CD4-positive, alpha-beta T cell treated with Interleukin-17A for 4 hours (primary cell): ENCODE measurements at regions not wholly inside any gene's neighbourhood (a gene's known extent, or its start where the extent isn't known, plus 50 kb on each side); places are given as distances from the start of the nearest gene placed in this dataset.
"Not testable (repeated sequence)": the region's sequence is repeated elsewhere in the genome, so short reads cannot be mapped to it uniquely, and the experiment has no call there.

Experiments
- DNase-seq: peaks from one replicate; pipeline ENCODE4 v3.0.0-alpha.2; 2020; ENCODE audit warnings: mixed read lengths

DNA sequence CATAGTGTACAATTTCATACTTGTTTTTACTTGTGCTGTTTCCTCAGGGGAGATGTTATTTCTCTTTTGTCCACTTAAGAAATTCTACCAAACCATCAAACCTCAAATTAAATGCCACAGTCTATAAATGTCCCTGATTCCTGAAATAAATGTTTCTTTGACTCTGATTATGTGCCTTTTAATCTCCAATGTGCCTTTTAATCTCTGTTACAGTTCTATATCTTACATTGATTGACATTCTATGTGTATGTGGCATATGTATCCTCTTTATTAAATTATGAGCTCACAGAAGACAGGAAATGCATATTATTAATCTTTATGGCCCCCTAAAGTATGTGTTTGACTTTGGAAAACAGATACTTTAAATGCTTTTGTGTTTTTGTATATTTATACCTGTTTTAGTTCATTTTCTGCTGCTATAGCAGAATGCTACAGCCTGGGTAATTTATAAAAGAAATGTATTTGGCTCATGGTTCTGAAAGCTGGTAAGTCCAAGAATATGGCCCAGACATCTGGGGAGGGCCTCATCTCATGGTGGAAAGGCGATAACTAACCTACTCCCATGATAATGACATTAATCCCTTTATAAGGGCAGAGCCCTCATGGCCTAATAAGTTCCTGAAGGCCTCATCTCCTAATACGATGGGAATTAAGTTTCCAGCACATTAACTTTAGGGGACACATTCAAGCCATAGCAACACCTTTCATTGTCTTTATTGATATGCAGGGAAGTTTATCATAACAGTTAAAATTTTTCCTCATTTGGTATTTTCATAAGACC lies 403.9 kb downstream of the LIG4 start:
- no peak for DNase-seq

DNA sequence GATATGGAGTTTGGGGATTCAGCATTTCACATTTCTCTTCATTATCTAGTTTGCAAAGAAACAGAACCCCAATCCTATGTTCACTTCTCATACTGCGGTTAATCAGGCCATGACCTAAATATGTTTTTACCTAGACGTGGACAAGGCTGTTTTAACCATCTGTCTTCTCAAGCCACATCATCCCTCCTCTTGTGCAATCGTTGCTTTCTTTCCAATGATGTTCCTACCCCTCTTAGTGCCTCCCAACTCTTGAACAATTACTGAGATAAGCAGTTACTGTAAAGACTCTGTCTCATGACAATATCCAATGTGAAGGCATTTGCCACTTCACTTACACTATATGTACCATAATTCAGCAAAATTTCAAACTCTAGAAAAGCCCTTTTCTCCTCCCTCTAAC lies 406.2 kb downstream of the LIG4 start:
- DNase-seq = no peak

DNA sequence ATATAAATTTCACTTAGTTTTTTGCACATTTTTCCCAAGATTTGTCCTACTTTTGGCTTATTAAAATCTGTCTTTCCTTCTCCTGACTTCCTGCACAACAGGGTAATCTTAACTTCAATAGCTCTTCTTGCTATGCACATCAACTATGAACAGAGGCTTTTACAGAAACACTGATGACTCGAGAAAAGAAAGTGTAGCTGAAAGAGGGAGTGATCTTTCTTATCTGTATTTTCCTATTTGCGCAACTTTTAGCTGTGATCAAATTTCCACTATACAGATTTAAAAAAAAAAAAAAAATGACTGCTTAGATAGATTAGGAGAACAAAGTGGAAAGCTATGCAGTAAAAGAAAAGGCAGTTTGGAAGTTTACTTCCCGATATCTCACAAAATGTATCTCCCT lies 406.9 kb downstream of the LIG4 start:
- no peak for DNase-seq

DNA sequence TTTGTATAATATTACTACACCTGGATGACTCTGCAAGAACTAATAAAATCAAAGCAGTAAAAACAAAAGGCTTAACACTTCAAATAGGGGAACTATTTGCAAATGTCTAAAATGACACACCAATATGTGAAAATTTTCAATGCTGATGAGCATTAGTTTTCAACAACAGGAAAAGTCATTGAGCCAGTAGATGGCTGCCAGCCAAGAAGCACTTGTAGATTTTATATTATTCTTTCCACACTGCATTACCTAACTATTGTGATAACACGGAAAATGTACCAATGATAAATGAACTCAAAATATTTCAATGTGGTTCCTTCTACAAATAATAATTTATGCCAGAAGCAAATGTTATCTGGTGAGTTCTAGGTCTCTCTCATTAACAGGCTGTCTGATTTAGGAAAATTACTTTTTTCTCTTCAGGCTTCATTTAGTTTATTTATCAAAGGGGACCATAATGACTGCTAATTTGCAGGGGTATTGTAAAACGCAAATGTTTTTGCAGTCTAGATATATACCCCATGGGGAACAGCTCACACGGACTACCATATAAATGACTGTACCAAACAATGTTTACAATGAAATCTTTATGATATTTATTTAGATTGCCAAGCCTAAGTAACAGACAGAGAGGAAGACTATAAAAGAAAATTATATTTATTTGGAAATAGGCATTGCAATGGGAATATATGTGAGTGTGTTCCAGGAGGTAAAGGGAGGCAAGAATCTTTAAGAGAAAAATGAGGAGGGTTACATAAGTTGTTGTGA lies 407.8 kb downstream of the LIG4 start:
- DNase-seq = no peak

DNA sequence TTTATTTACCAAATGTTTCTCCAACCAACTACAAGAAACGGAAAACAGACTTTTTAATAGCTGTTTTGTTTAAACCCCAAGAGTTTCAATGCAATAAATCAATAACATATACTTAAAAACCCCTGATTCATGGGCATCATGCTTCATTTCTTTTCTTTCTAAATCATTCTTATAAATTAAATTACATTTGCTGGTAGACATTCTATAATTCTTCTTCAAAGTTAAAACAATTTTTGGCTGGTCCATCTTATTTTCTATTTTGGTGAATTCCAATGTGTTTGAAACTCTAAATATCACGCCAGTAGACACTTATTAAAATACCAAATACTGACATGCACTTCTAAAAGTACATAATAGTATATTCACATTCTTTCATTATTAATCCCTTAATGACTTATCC lies 408.6 kb downstream of the LIG4 start:
- no peak for DNase-seq

DNA sequence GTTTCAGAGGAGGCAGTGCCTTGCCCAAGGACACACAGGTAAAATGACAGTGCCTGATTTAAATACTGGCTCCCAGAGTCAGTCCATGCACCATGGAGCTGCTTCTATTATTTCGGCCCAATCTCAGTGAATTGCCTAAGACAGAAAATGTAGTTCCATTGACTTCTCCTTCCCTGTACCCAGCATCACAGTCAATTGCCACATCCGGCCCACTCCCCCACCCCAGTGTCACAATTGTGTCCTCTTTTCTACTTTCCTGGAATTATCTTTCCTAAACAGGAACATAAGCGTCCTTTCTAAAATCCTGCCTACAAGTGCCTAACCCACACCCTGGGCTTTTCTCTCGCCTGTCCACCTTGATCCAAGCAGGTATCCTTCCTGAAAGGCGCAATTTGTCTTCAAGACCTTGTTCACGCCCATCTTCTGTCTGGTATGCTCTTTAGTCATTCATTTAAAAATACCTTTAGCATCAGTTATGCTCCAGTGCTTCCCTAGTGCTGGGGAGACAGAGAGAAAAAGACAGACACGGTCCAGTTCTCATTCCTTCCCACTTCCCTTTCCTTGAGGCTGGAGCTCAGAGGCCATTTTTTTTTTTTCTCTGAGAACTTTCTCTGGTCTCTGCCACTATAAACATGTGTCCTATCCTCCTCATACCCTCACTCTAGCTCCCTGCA lies 411.4 kb downstream of the LIG4 start:
- no peak for DNase-seq

DNA sequence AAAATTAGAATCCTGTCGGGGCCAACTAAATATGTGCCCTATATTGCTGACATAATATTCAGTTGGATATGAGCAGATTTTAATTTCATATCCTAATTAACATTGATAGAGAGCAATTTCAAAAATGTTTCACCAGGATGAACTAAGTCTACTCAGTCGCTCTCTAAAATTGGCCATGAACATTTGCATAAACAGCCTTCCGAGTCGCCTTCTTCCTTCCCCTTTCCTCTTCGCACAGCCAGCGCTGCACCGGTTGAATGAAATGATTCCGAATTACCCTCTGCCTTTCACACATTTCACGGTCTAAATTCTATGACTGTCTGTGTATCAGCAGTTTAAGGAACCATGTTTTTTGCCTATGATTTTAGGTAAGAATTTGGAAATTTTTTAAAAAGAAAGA lies 413.7 kb downstream of the LIG4 start:
- no peak for DNase-seq

DNA sequence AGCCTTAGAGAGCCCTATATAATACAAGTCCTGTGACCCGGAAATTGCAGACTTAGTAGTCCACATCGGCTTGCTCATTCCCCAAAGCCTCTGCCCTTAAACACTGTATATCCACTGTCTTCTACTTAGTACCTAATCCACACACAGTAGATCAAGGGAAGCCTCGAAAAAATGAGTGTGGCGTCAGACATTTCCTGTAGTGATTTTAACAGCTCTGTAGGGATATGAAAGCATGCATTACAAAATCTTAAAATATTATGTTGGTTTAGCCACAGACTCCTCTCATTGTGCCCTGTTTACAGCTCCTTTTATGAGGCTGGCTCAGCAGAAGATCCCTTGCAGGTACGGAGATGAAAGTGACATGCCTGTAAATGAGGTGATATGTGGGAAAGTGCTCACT lies 416.3 kb downstream of the LIG4 start:
- no peak for DNase-seq

DNA sequence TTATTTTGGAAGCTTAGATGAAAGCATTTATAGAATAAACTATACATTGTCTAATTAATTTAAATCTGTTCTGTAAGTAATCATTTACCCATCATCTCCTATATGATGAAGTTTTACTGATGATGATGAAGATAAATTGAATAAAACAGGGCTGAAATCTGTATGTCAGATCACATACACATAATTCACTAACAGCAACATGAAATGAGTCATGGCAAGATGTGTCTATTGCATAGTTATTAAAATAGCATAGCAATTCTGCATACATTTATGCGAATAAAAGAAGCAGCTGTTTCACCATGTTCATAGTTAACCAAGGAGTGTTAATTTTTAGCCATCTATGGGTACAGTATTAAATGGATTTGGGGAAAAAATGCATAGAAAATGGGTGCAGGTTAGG lies 424.9 kb downstream of the LIG4 start:
- DNase-seq = no peak

DNA sequence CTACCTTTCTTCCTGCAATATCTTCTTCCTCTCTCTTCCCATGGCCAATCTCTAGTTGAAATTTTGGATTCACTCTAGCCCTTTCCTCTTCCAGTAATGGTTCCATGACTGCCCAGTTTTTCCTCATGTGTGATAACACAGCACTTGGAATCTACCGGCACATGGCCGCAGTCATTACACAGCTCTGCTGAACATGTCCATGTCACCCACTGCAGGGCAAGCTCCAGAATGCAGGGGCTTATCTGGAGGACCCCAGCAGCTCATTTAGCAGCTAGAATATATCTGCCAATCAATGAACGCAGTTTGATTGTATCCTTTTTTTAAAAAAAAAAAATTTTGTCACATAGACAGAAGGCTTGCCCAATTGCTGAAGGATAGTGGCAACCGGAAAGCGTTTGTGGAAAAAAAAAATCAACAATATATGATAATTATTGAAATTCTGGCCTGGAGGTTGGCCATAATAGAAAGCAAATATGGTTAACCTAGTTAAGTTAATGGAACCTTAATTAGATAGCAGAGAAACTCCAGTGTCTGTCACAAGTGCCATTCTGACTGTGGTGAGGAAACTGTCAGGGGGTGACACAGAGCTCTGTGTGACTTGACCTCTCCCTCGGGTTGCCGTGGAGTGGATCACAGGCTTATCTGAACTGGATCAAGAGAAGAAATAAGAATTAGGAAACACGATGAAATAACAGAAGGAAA lies 426.7 kb downstream of the LIG4 start:
- DNase-seq = no peak

DNA sequence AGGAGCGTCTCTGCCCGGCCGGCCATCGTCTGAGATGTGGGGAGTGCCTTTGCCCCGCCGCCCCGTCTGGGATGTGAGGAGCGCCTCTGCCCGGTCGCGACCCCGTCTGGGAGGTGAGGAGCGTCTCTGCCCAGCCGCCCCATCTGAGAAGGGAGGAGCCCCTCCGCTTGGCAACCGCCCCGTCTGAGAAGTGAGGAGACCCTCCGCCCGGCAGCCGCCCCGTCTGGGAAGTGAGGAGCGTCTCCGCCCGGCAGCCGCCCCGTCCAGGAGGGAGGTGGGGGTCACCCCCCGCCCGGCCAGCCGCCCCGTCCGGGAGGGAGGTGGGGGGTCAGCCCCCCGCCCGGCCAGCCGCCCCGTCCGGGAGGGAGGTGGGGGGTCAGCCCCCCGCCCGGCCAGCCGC lies 432.7 kb downstream of the LIG4 start:
- DNase-seq = not testable (repeated sequence)

DNA sequence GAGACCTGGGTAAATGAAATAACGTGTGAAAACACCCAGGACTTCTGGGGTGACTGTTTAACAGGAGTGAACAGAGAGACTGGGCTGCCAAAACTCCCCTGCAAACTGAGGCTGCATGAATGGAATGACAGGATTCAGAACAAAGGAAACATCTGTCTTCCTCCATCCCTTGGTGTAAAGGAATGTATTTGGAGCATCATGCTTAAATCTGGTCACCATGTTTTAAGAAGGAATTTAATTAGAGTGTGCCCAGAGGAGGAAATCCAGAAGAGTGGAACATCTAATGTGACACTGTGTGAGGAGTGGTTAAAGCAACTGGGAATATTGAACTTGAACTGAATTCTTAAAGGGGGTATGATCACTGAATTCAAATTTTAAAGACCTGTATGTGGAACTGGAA lies 437.2 kb downstream of the LIG4 start:
- no peak for DNase-seq

DNA sequence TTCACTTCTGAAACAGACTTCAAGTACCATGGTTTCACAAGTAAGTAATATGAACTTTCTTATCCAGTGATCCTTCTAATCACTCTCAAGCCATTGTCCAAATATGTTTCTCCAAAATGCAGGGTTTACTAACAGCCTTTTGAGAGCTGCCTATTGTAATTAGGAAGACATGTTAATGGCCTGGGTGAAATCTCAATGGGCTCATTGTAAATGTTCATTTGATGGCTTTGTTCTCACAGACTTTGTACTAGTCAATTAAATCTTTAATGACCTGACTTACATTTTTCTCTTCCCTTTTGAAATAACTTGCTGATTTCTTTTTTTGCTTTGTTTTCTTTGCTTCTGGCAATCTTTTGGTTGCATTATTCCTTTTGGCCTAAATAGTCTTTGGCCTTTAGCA lies 444.8 kb downstream of the LIG4 start:
- DNase-seq = no peak

DNA sequence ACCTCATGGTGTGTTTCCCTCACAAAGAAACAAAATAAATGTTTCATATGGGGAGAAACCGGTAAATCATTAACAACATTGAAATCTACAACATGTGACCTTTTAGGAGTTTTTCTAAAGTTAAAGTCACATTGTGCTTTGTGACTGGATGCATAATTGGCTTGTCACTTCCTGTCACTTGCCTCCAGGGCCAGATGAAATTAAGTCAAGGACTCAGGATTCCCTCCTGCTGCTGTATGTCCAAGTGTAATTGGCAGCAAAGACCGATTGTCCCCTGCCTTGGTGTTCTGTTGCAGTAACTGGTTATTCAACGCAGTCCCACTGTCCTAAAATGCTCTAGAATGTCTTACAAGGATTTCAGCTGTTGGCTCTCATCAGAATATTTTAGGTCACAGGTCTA lies 448.2 kb downstream of the LIG4 start:
- DNase-seq = no peak

DNA sequence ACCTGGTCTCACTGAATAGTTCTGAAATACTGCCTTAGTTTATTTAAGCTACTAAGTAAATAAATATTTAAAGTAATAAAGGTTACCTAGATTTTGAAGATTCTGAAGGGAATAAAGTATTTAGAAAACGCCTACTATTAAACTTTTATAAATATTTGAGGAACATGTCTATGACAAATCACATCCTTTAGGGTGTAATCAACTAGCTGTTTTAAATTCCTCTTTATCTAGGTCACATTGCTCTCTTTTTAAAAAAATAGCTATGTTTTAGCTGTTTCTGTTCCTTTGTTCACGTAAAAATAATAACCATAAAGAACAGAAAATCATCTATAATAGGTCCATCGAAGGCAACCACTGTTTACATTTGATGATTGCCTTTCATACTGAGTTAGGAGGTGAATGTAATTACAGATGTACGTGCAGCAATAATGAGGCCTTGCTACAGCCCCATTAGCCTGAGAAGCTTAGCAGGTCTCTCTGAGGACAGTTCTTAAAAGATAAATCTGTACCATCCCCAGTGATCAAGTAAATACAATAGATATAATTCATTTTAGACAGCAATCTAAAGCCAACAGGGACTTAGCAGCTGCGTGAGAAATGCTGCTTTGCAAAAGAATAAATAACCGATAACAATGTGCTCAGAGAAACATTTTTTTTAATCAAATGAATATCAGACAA lies 449.5 kb downstream of the LIG4 start:
- DNase-seq = no peak

DNA sequence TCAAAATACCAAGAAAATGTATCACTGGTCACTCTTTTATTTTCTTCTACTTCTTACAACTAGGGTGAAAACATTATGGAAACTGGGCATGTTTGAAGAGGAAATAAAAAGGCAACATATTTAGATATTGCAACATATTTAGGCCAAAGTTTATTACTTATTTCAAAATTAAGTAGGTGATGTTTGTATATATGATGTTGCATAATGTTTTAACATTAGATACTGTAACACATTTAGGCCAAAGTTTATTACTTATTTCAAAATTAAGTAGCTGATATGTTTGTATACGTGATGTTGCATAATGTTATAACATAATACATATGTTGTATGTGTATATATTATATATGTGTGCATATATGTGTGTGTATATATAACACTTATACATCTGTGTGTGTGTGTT lies 451.3 kb downstream of the LIG4 start:
- no peak for DNase-seq

DNA sequence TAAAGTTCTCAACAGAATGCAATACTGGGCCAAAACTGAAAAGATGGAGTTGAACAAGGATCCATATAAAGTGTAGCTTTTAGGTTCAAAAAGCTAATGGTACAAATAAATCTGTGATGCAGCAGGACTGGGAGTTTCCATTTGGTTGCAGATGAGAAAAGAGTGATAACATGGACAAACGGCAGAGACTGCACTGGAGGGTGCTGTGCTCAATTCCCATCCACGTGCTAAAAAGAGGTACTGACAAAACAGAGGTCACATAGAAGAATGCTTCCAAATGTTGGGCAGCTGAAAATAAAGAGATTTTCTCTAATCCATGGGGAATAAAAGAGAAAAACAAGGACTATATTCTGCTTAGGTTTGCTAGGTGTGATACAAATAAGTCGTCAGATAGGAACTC lies 461.6 kb downstream of the LIG4 start:
- no peak for DNase-seq

DNA sequence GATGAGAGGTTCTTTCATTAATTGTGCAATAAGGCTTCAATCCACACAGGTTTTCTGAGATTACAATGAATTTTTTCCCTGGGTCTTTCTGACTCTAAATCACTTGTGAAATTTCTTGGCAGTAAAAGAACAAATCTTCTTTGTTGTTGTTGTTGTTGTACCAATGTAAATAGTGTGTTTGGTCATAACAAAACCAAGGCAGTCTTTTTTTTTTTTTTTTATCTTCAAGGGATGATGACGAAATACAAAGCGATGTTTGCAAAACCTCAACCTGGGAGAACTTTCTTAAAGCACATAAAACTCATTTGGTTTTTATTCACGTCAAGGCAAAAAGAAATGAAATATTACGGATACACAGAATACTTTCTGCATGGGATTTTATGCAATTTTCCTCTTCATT lies 462.0 kb downstream of the LIG4 start:
- no peak for DNase-seq

DNA sequence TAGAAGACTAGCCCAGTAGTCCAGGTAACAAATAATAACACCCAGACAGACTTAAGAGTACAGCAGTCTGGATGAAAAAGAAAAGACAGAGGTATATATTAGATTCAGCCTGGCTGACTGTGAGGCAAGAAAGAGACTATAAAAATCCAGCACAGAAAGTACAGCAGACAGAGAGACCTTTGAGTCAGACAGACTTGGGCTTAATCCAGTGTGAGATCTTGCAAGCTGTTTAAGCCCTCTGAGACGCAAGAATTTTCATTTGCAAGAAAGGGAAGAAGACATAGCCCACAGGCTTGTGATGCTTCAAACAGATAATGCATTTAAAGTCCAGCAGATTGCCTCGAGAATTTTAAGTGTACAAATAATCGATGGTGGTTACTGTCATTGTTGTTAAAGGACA lies 471.4 kb downstream of the LIG4 start:
- DNase-seq = no peak

DNA sequence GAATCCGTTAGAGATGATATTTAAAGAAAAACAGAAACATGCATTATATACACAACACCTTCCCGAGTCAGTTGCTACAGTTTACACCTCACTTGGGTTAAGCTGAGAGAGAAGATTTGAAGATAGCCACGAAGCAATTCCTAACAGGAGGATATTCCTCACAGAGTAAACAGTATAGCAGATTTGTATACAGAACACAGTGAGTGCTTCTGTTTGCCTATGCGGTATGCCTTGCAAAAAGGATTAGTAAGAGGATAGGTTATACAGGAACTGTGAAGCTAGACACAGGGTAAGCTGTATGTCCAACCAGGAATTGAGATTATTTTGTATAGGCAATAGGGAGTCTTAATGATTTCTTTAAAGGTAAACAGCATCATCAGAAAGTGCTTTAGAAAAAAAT lies 471.8 kb downstream of the LIG4 start:
- DNase-seq = no peak

DNA sequence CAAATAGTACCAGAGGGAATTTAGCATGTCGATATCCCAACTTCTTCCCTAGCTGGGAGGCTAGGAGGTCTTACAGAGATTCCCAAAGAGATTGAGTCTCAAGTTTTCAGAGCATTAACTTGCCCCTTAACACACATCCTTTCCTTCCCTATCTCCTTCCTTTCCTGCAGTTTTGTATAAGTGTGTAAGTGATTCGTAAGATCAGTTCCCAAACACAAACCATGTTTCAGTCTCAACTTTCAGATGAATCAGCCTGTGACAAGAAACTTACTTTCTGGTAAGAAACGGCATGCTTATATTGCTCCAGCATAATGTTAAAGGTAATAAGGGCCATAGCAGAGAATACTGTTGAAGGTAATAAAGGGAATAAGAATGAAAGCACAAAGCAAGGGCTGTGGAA lies 472.2 kb downstream of the LIG4 start:
- no peak for DNase-seq

DNA sequence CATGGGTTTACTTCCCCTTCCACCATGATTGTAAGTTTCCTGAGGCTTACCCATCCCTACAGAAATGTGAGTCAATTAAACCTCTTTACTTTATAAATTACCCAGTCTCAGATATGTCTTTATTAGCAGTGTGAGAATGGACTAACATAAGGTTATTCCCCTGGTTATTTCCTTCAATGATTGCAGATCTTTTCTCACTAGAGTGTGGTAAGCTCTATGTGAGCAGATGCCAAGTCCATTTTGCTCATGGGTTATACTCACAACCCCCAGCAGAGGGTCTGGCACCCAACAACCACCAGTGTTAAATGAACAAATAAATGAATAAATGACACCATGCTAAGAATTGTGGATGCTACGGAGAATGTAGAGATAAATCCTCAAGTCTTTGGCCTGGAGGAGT lies 472.8 kb downstream of the LIG4 start:
- DNase-seq = no peak

DNA sequence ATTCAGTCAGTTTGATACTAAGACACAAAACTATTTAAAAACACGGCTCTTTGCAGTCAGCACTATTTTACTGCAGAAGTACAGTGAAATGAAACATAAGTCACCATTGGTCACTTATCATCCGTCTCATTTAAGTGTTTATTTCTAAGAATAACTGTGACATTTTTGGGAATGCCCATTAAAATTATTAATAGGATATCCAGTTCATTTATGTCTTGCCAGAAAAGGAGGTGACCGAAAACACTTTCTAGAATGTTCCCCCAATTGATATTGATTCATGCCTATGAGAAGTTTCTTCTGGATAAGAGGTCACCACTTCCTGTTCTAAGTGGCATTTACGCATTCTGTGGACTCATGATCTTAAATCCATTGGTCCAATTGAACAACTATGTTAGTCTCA lies 477.3 kb downstream of the LIG4 start:
- DNase-seq = no peak
